RPMI7951 (cell line): ENCODE measurements at regions not wholly inside any gene's neighbourhood (a gene's known extent, or its start where the extent isn't known, plus 50 kb on each side); places are given as distances from the start of the nearest gene placed in this dataset.
A peak's percentile ranks its signal among the peaks of the same experiment; 100 is the strongest.
"Not testable (repeated sequence)": the region's sequence is repeated elsewhere in the genome, so short reads cannot be mapped to it uniquely, and the experiment has no call there.

Experiments
- DNase-seq: peaks from one replicate; pipeline ENCODE4 v3.0.0-alpha.2; 2012; ENCODE audit warnings: low read depth

DNA sequence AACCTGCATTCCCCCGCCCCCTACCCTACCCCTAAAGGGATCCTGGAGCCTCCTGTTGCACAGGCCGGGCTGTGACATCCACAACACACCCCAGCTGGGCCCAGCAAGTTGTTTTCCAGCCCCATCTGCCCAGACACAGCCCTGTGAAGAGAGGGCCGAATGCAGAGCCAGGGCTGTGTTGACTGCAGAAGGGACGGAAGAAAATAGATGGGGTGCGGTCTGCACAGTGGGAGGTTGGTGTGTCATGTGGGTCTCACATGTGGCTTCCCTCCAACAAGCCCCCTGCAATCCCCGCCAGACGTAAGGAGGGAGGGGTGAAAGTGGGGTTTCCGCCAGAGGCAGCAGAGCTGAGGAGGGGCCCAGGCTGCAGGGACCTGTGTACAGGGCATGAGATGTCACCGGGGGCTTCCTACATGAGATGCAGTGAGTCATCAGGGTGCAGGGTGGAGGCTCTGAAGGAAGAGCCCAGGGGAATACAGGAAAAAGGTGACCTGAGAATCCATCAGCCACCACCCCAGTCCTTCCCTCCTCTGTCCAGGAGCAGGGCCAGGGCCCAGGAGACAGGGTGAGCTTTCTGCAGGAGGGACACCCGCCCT, 60.2 kb upstream of the SULF2 start:
- DNase-seq = not testable (repeated sequence)

DNA sequence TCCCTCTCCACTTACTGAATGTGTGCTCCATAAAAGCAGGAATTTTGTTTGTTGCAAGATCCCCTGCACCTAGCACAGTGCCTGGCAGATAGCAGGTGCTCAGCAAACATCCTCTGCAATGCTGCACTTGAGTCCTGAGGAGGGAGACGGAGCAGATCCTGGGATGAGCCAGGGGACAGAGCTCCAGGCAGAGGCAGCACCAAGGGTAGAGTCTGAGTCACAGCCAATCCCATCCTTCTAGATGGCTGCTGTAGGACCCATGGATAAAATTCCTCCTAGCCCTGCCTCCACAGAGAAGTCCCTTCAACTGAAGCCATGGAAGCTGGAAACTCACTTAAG, 59.3 kb upstream of the SULF2 start:
- peak; percentile 42 for DNase-seq

DNA sequence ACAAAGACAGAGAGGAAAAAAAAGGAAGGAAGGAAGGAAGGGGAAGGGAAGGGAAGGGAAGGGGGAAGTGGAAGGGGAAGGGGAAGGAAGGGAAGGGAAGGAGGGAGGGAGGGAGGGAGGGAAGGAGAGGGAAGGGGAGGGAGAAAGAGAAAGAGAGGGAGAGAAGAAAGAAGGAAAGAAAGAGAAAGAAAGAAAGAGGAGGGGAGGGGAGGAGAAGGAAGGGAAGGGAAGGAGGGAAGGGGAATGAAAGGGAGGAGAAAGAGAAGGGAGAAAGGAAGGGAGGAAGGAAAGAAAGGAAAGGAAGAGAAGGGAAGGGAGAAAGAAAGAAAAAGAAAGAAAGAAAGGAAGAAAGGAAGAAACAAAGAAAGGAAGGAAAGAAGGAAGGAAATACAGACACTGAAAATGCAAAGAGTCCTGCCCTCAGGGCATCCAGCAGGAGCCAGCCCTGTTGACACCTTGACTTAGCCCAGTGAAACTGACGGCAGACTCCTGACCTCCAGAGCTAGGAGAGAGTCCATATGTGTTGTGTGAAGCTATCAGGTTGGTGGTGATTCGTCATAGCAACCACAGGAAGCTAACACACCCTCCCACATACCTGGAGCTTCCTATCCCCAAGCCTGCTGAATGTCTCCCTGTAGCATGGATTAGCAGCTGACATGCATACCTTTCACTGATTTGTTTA, 58.7 kb upstream of the SULF2 start:
- DNase-seq = peak; percentile 38

DNA sequence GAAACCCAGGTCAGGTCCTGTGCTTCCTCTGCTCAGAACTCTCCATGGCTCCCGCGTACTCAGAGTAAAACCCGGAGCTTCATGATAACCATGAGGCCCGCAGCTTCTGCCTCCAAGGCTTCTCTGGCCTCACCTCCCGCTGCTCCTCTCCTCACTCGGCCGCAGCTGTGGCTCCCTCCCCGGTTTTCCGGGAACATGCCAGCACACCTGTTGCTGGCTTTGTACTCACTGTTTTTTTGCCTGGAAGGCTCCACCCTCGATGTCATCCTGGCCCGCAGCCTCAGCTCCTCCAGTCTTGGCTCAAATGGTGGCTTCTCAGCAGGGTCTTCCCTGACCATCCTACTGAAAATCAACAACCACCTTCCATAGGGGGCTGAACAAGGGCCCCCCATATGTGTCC, 57.7 kb upstream of the SULF2 start:
- not testable (repeated sequence) for DNase-seq

DNA sequence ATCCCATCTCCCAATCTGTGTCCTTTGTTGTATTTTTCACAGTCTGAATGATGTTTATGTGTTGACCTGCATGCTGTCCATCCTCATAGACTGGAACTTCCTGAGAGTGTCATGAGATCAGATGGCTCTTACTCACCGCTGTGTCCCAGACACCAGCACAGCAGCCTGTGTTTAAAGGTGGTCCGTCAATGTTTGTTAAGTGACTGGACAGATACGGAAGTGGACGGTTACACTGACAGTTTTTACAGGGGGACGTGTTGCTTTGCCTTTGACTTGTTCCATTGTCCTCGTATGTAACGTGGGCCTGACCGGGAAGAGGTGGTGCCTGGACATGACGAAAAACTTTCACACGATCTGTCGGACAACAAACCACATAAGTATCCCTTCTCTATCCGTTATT, 56.7 kb upstream of the SULF2 start:
- peak; percentile 29 for DNase-seq

DNA sequence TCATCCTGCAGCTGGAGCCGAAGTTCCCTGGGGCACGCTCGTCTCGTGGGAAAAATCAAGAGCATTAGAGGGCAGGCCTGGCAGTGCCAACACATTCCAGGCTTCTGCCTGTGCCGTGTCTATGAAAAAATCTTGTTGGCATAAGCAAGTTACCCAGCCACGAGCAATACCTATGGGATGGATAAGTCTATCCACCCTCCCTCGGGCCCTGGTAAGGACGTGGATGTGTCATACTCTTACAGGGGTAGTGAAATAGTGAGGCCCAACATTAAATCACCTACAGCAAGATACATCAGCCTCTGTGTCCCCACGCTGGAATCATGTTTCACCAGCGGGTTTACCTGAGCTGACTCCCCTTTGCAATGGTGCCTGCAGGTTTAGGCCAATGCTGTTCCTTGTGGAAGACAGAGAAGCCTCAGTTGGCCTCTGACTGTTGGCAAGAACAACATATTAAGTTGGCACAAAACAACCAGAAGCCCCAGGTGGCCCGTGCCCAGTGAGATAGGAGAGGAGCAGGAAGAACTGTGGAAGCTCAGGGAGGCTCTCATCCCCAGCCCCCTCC, 51.1 kb upstream of the SULF2 start:
- DNase-seq = not testable (repeated sequence)
